CD1c-positive myeloid dendritic cell (primary cell): ENCODE measurements at regions not wholly inside any gene's neighbourhood (a gene's known extent, or its start where the extent isn't known, plus 50 kb on each side); places are given as distances from the start of the nearest gene placed in this dataset.

Experiments
- DNase-seq: peaks from one replicate; pipeline ENCODE4 v3.0.0-alpha.2; 2016; ENCODE audit errors: extremely low spot score

DNA sequence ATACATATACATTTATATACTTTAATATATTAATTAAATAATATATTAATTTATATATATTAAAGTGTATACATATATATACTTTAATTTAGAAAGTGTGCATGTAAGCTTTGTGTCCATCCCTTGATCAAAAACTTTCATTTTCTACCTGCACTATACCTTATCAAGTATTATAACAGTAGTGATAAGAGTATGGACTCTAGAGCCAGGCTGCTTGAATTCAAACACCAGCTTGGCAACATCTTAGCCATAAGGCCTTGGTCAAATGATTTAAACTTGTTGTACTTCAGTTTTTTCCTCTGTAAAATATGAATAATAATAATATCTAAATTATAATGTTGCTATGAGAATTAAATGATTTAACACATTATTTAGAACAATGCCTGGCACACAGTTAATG, 327.6 kb upstream of the NECTIN3 start:
- DNase-seq = no peak

DNA sequence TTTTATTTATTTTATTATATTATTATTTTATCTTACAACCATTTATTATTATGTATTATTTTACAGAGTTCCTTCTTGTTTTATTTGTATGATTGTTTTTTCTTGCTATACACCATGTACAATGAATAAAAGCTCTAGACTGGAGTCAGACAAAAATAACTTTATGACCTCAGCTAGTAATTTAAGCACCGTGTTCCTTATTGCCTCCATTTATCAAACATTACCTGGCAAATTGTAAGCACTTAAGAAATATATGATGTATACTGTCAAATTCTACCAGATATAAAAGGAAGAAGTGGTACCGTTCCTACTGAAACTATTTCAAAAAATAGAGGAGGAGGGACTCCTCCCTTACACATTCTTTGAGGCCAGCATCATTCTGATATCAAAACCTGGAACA, 326.9 kb upstream of the NECTIN3 start:
- DNase-seq = no peak

DNA sequence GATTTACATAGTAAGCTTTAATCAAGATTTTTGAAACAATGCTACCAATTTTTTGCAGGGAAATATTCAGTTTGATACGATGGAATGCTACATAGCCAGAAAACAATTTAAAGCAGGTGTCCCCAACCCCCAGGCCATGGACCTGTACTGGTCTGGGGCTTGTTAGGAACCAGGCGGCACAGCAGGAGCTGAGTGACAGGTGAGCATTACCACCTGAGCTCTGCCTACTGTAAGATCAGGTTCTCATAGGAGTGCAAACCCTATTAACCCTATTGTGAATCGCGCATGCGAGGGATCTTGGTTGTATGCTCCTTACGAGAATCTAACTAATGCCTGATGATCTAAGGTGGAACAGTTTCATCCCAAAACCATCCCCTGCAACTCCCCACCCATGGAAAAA, 322.6 kb upstream of the NECTIN3 start:
- DNase-seq = no peak

DNA sequence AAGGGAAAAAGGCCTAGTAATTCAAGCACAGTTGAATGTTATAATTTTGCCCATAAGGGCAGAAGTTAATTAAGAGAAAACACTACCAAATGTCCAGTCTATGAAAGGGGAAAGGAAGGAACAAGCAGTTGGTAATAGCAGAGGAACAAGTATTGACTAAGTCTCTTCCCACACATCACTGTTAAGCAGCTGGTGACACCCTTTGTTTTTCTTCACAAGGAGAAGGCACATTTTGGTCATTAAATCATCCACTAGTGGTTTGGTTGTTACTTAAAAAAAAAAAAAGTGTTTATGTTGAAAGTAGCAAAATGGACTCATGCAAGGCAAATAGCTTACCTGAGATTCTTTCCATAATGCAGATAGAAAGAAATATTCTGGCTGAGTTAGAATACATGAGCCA, 321.4 kb upstream of the NECTIN3 start:
- DNase-seq = no peak

- no peak for DNase-seq
Measured at GRCh38 chr3:110752307-110752706, 319.3 kb upstream of the NECTIN3 start.

- DNase-seq = no peak
Measured at GRCh38 chr3:110753516-110753915, 318.1 kb upstream of the NECTIN3 start.

GRCh38 chr3:110754212-110754916, 317.3 kb upstream of the NECTIN3 start:
- no peak for DNase-seq

DNA sequence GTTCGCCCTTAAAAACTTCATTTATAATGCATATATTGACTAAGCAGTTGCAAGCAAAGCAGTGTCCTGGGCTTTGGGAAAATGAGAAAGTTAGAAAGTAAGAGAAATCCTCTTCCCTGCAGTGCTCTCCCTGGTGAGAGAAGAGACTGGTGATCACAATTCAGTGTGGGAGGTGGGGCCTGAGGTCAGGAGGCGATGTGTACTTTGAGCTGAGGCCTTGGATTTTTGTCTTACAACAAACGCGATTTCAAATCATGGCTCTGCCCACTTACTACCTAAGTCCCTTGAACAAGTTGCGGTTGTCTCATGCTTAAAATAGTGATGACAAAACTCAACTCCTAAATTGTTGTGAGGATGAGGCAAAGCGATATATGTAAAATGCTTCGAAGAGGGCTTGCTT, 316.3 kb upstream of the NECTIN3 start:
- no peak for DNase-seq

DNA sequence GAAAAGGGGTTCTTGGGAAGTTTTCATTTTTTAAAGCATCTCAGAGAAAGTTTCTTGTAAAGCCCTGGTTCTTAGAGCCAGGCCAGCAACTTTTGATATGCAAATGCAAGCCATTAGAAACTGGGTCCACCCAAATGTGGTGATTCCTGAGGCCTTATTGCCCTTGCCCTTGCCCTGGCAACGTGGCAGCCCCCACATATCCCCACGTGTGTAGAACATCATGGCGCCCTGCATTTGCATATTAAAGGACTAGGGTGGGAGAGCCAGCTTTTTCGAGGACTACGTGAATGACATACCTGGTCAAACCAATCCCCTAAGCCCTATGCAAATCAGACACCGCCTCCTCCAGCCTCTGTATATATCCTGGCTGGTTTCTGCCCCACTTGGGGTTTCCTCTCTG, 314.9 kb upstream of the NECTIN3 start:
- DNase-seq = no peak

DNA sequence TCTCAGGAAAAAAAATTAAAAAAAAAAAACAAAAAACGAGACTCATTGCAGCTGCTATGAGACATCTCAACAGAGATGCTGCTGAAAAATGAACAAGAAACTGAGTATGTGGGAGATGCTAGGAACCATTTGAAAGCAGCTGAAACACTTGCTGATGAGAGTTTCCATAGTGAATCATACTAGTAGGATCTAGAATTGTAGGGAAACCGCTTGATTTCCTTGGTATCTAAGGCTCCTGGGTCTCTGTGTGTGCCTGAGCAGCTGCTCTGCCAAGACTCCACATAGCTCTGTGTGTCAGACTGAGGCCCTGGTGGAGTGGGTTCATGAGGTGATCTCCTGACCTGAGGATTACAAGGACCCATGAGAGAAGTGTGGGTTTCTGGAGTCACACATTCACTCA, 313.4 kb upstream of the NECTIN3 start:
- no peak for DNase-seq

GRCh38 chr3:110767156-110767555, 304.5 kb upstream of the NECTIN3 start:
- no peak for DNase-seq

DNA sequence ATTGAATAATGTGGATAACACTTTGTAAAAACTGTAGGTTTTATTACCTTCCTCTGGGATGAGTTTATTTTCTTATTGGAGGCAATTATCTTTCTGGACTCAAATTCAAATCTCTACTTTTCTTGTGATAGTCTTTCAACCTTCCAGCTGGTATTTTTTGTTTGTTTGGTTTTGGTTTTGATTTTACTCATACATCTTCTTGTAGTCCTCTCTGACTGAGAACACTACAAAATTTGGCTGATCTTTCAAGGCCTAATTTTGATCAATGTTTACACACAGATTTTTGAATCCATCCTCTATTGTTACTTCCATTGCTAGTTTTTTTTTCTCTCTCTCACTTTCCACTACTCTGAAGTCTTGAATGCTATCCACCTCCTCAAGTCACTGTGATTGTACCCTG, 303.8 kb upstream of the NECTIN3 start:
- DNase-seq = no peak

- no peak for DNase-seq
Measured at GRCh38 chr3:110773413-110773954, 298.1 kb upstream of the NECTIN3 start.

- DNase-seq = no peak
Measured at GRCh38 chr3:110774496-110775265, 296.9 kb upstream of the NECTIN3 start.

DNA sequence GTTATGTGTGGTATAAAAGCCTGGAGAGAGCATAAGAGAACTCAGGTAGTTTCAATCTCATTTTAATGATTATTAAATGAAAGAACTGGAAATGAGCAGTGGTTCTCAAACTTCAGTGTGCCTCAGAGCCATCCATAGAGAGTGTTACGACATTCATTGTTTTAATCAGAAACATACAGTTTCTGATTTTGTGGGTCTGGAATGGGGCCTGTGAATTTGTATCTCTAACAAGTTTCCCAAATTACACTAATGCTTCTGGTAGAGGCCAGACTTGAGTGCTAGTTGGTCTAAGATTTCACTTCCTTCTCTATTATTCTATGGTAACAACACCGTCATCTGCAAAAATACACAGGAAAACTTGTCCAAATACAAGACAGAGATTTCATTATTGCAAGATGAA, 292.0 kb upstream of the NECTIN3 start:
- no peak for DNase-seq

DNA sequence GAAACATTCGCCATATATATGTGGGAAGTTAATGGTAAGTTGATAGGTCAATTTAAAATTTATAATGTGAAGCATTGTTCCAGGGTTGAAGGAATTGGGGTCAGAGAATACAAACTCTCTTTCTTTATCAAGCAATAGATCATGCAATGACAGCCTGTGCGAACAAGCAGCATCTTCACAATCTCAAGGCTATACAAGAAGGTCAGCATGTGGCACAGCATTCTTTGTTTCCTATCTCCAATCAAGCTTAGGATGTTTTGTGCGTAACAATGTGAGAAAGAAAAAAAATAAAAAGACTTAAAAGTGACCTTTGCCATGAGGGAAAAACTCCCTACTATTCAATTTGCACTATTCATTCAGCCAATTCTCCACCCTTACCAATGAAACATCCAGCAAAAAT, 288.1 kb upstream of the NECTIN3 start:
- DNase-seq = no peak

- DNase-seq = no peak
Measured at GRCh38 chr3:110788794-110789193, 282.8 kb upstream of the NECTIN3 start.

- no peak for DNase-seq
Measured at GRCh38 chr3:110789315-110789714, 282.3 kb upstream of the NECTIN3 start.

DNA sequence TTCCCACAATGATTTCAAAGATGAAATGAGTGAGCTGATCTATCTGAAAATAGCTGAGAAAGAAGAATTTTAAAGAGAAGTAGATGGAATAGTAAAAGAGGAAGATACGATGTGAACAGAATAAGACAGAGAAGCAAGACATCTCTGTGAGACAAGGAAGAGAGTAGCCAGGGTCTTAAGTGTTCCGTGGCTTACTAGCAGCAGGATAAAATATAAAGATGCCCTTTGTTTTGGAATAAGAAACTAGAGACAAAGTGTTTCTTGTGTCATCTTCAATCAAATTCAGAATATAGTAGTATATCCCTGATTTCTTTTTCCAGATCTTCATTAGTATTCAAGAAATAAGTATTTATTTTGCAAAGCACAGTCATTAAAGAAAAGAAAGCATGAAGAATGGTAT, 281.0 kb upstream of the NECTIN3 start:
- no peak for DNase-seq

DNA sequence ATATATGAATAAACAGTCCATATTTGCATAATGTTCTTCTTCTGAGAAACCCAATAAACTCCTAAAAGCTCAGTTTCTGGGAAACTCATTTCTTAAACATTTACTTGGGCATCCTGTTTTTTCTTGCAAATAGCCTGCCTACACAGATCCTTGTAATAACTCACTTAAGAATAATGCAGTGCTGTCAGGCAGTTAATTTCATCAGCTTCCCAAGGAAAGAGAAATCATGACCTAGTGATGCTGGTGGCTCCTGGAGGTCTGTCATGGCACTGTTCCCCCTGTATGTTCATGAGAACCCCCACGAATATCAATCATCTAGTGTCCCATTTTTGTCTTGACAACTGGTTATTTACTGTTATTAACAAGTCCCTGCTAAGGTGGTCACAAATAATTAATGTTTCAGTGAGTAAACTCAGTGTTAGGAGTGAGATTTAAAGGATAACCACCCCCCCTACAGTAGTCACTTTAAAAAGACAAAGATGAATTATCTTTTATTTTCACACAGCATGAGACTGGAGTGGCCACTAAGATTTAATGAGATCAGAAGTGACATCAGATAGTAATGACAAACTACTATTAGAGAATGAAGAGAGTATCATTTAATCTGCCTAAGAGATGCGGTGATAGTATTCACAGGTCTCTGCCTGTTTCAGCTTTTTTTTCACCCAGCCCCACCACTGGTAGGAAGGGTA, 279.5 kb upstream of the NECTIN3 start:
- DNase-seq = no peak

DNA sequence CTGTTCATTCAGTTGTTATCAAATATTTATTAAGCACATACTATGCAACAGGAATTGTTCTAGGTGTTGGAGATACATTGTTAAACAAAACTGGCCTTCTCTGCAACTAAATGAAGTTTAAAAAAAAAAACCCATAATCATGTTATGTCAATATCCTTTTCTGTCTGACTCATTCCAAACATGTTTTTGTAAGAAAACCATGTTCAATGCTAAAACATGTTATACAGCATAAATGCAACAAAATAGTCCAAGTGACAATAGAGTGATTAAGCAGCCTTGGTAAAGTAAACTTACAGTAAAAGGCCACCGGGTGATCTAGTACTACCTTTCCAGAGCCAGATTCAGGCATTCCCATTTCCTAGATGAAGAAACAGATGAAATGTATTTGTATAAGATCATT, 278.0 kb upstream of the NECTIN3 start:
- DNase-seq = no peak

DNA sequence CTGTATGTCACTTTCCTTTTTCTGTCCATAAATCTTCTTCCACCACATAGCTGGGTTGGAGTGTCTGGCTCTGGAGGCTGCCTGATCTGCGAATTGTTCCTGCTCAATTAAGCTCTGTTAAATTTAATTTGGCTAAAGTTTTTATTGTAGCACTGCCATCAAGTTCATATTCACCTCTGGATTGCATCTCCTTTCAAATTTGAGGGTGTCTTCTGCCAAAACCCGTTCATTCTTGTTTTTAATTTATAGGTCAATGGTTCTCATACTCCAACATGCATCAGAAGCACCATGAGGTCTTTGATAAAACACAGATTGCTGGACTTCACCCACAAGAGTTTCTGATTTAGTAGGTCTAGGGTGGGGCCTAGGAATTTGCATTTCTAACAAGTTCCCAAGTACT, 276.5 kb upstream of the NECTIN3 start:
- DNase-seq = no peak

- DNase-seq = no peak
Measured at GRCh38 chr3:110799271-110799670, 272.3 kb upstream of the NECTIN3 start.
